Mesenchymal stem cell (in vitro differentiated cells and primary cell): ENCODE measurements at regions not wholly inside any gene's neighbourhood (a gene's known extent, or its start where the extent isn't known, plus 50 kb on each side); places are given as distances from the start of the nearest gene placed in this dataset.
A peak's percentile ranks its signal among the peaks of the same experiment; 100 is the strongest.

Source experiments
- DNase-seq: peaks from one replicate; pipeline ENCODE4 v3.0.0-alpha.2; 2013
- H2AFZ ChIP-seq: one replicate; pipeline ENCODE4 v1.6.1; 2013; ENCODE audit warnings: low read depth, mild to moderate bottlenecking, control low read depth, inconsistent platforms, low read length, moderate library complexity
- H2AK5ac ChIP-seq: 2 replicates; pipeline ENCODE4 v1.6.1; 2013; ENCODE audit warnings: low read length, moderate library complexity, mild to moderate bottlenecking, inconsistent platforms; ENCODE audit not compliant: severe bottlenecking
- H2BK120ac ChIP-seq: one replicate; pipeline ENCODE4 v1.6.1; 2013; ENCODE audit warnings: low read depth, mild to moderate bottlenecking, inconsistent platforms, low read length, moderate library complexity
- H2BK12ac ChIP-seq, 2 experiments: one replicate each; pipeline ENCODE4 v1.6.1; 2013; ENCODE audit warnings: inconsistent platforms in 2 of 2, low read length in 2 of 2, mild to moderate bottlenecking in 2 of 2, moderate library complexity in 2 of 2, control low read depth in 1 of 2
- H2BK15ac ChIP-seq: one replicate; pipeline ENCODE4 v1.6.1; 2013; ENCODE audit warnings: mild to moderate bottlenecking, low read depth, inconsistent platforms; ENCODE audit not compliant: poor library complexity, severe bottlenecking
- H2BK5ac ChIP-seq: 2 replicates; pipeline ENCODE4 v1.6.1; 2013; ENCODE audit warnings: low read depth, mild to moderate bottlenecking, low read length, control low read depth, inconsistent platforms; ENCODE audit not compliant: poor library complexity, severe bottlenecking
- H3K14ac ChIP-seq, 2 experiments: one replicate each; pipeline ENCODE4 v1.6.1; 2013; ENCODE audit warnings: inconsistent platforms in 2 of 2, low read length in 2 of 2, control low read depth in 1 of 2, mild to moderate bottlenecking in 1 of 2, moderate library complexity in 1 of 2
- H3K18ac ChIP-seq, 2 experiments: one replicate each; pipeline ENCODE4 v1.6.1; 2013; ENCODE audit warnings: inconsistent platforms in 2 of 2, low read length in 2 of 2, control low read depth in 1 of 2, low read depth in 1 of 2, mild to moderate bottlenecking in 1 of 2
- H3K23ac ChIP-seq, 2 experiments: one replicate each; pipeline ENCODE4 v1.6.1; 2013; ENCODE audit warnings: inconsistent platforms in 2 of 2, low read length in 2 of 2, mild to moderate bottlenecking in 2 of 2, moderate library complexity in 2 of 2, control low read depth in 1 of 2
- H3K27ac ChIP-seq: 2 replicates; pipeline ENCODE4 v1.5.1; 2013; ENCODE audit warnings: mild to moderate bottlenecking, moderate library complexity, low read length, control low read depth, inconsistent platforms; ENCODE audit not compliant: poor library complexity, severe bottlenecking
- H3K27me3 ChIP-seq, 2 experiments: 2 replicates each; pipeline versions ENCODE4 v1.6.1 to v1.7.0; 2013; ENCODE audit warnings: low read length in 2 of 2, mild to moderate bottlenecking in 2 of 2, moderate library complexity in 2 of 2, control low read depth in 1 of 2, inconsistent platforms in 1 of 2; ENCODE audit not compliant: control insufficient read depth in 1 of 2, insufficient read depth in 1 of 2
- H3K36me3 ChIP-seq, 2 experiments: 2 replicates each; pipeline versions ENCODE4 v1.6.1 to v1.7.0; 2013; ENCODE audit warnings: low read length in 2 of 2, control low read depth in 1 of 2, inconsistent platforms in 1 of 2, low read depth in 1 of 2, mild to moderate bottlenecking in 1 of 2; ENCODE audit not compliant: insufficient read depth in 2 of 2, control insufficient read depth in 1 of 2
- H3K4ac ChIP-seq, 2 experiments: one replicate each; pipeline ENCODE4 v1.6.1; 2013; ENCODE audit warnings: inconsistent platforms in 2 of 2, low read length in 2 of 2, mild to moderate bottlenecking in 2 of 2, moderate library complexity in 2 of 2, control low read depth in 1 of 2, low read depth in 1 of 2
- H3K4me1 ChIP-seq: 2 replicates; pipeline ENCODE4 v1.6.1; 2013; ENCODE audit warnings: low read depth, low read length, control low read depth; ENCODE audit not compliant: control insufficient read depth, insufficient read depth
- H3K4me2 ChIP-seq: 2 replicates; pipeline ENCODE4 v1.6.1; 2013; ENCODE audit warnings: low read length, mild to moderate bottlenecking, inconsistent platforms; ENCODE audit not compliant: poor library complexity, severe bottlenecking
- H3K4me3 ChIP-seq, 2 experiments: 2 replicates each; pipeline versions ENCODE4 v1.5.1 to v1.7.0; 2013; ENCODE audit warnings: low read length in 2 of 2, mild to moderate bottlenecking in 2 of 2, control low read depth in 1 of 2, low read depth in 1 of 2; ENCODE audit not compliant: insufficient read depth in 1 of 2
- H3K79me1 ChIP-seq: replicated peaks from 2 replicates; pipeline ENCODE4 v1.6.1; 2013; ENCODE audit warnings: mild to moderate bottlenecking, control low read depth, low read length, inconsistent platforms; ENCODE audit not compliant: poor library complexity, severe bottlenecking
- H3K9ac ChIP-seq: 2 replicates; pipeline ENCODE4 v1.7.0; 2013; ENCODE audit warnings: mild to moderate bottlenecking, low read length, moderate library complexity
- H3K9me3 ChIP-seq: 2 replicates; pipeline ENCODE4 v1.7.0; 2013; ENCODE audit warnings: mild to moderate bottlenecking, low read length; ENCODE audit not compliant: control insufficient read depth
- H4K8ac ChIP-seq: one replicate; pipeline ENCODE4 v1.6.1; 2013; ENCODE audit warnings: inconsistent platforms, mild to moderate bottlenecking, low read length, moderate library complexity
- H4K91ac ChIP-seq: one replicate; pipeline ENCODE4 v1.6.1; 2013; ENCODE audit warnings: mild to moderate bottlenecking, low read length, inconsistent platforms
- WGBS: methylation state at CpG from one replicate; pipeline ENCODE4 v1.1.7; 2013; ENCODE audit warnings: mixed read lengths; 5-methylcytosine and 5-hydroxymethylcytosine counted together

- H4K8ac ChIP-seq, result no peak overlapping the region
- no peak overlapping the region for H2BK12ac ChIP-seq
- H4K91ac ChIP-seq, result no peak overlapping the region
- H3K14ac ChIP-seq, result no peak overlapping the region
- no peak overlapping the region for H3K9ac ChIP-seq
- no peak overlapping the region for H3K18ac ChIP-seq
- H2BK5ac ChIP-seq, result no peak overlapping the region
- no peaks in the 10 kb centered on the region for H3K79me1 ChIP-seq
- no peak overlapping the region for H3K23ac ChIP-seq
- no peaks in the 10 kb centered on the region for H3K27me3 ChIP-seq
- H3K27ac ChIP-seq, result no peak overlapping the region
- no peak overlapping the region for H2BK15ac ChIP-seq
- no peak overlapping the region for H2AK5ac ChIP-seq
- H3K4ac ChIP-seq, result no peak overlapping the region
- peaks cover 2% of the 10 kb centered on the region for H3K4me1 ChIP-seq
- H2BK120ac ChIP-seq, result no peak overlapping the region
- no peaks in the 10 kb centered on the region for H3K36me3 ChIP-seq
- no peaks in the 10 kb centered on the region for H3K9me3 ChIP-seq
- no peak overlapping the region for H3K4me2 ChIP-seq
- DNase-seq, result no peak
- no peak overlapping the region for H2AFZ ChIP-seq
- no peak overlapping the region for H3K4me3 ChIP-seq
These were observed 80.8 kb upstream of the PPP2R2B start for GRCh38 chr5:146959360-146959759.

GRCh38 chr5:146962801-146963355 lies 84.3 kb upstream of the PPP2R2B start:
- Histone ChIP-seq H3K14ac (no peak overlapping the region), H2BK5ac (no peak overlapping the region), H3K23ac (no peak overlapping the region), H3K27me3 (no peaks in the 10 kb centered on the region), H3K4me2 (no peak overlapping the region), H3K36me3 (no peaks in the 10 kb centered on the region), H2AK5ac (no peak overlapping the region), H2BK15ac (no peak overlapping the region), H3K9me3 (no peaks in the 10 kb centered on the region), H3K79me1 (no peaks in the 10 kb centered on the region), H3K27ac (no peak overlapping the region), H2BK120ac (no peak overlapping the region), H3K4ac (no peak overlapping the region), H3K9ac (no peak overlapping the region), H4K8ac (no peak overlapping the region), H4K91ac (no peak overlapping the region), H2AFZ (no peak overlapping the region), H3K4me1 (peaks cover 2% of the 10 kb centered on the region), H3K18ac (no peak overlapping the region), H3K4me3 (no peak overlapping the region), H2BK12ac (no peak overlapping the region)
- peak; percentile 65 for DNase-seq
- no CpG with 5 or more reads among the region's 1 CpG for WGBS

GRCh38 chr5:146965761-146966659 lies 87.5 kb upstream of the PPP2R2B start:
- Histone ChIP-seq H3K27ac (no peak overlapping the region), H3K4me2 (no peak overlapping the region), H2BK12ac (no peak overlapping the region), H2BK120ac (no peak overlapping the region), H3K4me1 (peaks cover 2% of the 10 kb centered on the region), H3K27me3 (no peaks in the 10 kb centered on the region), H3K9me3 (no peaks in the 10 kb centered on the region), H3K79me1 (no peaks in the 10 kb centered on the region), H2BK5ac (no peak overlapping the region), H3K18ac (no peak overlapping the region), H3K36me3 (no peaks in the 10 kb centered on the region), H3K9ac (no peak overlapping the region), H3K14ac (no peak overlapping the region), H2AFZ (no peak overlapping the region), H4K8ac (no peak overlapping the region), H3K23ac (no peak overlapping the region), H2BK15ac (no peak overlapping the region), H4K91ac (no peak overlapping the region), H2AK5ac (no peak overlapping the region), H3K4ac (no peak overlapping the region), H3K4me3 (no peak overlapping the region)
- WGBS, result 45% methylated on average over 14 of the region's 15 CpGs
- peak; percentile 82 for DNase-seq

- Histone ChIP-seq H3K23ac (no peak overlapping the region), H2BK15ac (no peak overlapping the region), H3K36me3 (no peaks in the 10 kb centered on the region), H2BK120ac (no peak overlapping the region), H3K18ac (no peak overlapping the region), H2AFZ (no peak overlapping the region), H3K4me2 (no peak overlapping the region), H3K14ac (no peak overlapping the region), H3K4me1 (peaks cover under 1% of the 10 kb centered on the region), H3K9me3 (no peaks in the 10 kb centered on the region), H4K91ac (no peak overlapping the region), H3K9ac (no peak overlapping the region), H4K8ac (no peak overlapping the region), H3K4ac (no peak overlapping the region), H3K27ac (no peak overlapping the region), H3K4me3 (no peak overlapping the region), H2BK5ac (no peak overlapping the region), H3K27me3 (no peaks in the 10 kb centered on the region), H3K79me1 (no peaks in the 10 kb centered on the region), H2AK5ac (no peak overlapping the region), H2BK12ac (no peak overlapping the region)
- WGBS, result 94% methylated on average over 5 of the region's 5 CpGs
- no peak for DNase-seq
These were observed 89.1 kb upstream of the PPP2R2B start for GRCh38 chr5:146967646-146968045.
